G401 (cell line): ENCODE measurements at regions not wholly inside any gene's neighbourhood (a gene's known extent, or its start where the extent isn't known, plus 50 kb on each side); places are given as distances from the start of the nearest gene placed in this dataset.

ENCODE experiments used
- DNase-seq: peaks from one replicate; pipeline ENCODE4 v3.0.0-alpha.2; 2015; ENCODE audit warnings: low spot score
- in situ Hi-C: cut with HindIII; loops from 2 replicates; pipeline ENCODE4 v1.10.0; 2016; ENCODE audit warnings: low sequenced_read_pairs, mixed read lengths

DNA sequence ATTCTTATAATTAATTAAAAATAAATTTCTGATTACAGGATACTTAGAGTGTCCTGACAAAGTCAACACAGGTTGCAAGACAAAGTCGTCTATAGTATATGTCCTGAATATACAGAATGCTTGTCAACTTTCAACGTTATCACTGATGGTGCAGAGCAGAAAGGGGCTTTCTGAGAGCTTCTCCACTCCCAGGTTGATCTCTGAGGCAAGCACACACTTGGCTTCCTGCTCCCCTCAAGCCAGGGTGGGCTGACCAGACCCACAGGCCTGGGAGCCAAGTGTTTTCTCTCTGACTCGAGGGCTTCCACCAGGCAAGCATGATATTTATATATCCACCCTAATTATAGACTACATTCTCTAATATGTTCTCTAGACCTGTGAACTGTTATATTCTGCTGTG, 448.9 kb downstream of the SH2D4B start:
- in situ Hi-C loops = no loop called here
- DNase-seq = no peak

DNA sequence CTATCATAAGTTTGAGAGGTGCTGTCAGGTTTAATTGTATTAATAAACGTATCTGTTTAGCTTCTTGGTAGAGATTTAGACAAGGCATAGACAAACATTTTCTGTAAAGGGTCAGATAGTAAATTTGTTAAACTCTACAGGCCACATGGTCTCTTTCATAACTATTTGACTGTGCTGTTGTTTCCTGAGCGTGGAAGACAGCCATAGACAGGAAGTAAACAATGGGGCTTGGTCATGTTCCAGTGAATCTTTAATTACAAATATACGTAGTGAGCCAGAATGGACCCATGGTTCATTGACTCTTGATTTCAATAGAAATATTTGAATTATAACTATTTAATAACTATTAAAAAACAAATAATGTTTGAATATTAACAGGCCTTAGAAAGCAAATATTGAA, 451.1 kb downstream of the SH2D4B start:
- DNase-seq = no peak
- in situ Hi-C loops = no loop called here

- in situ Hi-C loops = no loop called here
- DNase-seq = no peak
Measured at GRCh38 chr10:80996615-80997193, 459.0 kb downstream of the SH2D4B start.

GRCh38 chr10:81000781-81001180, 463.1 kb downstream of the SH2D4B start:
- no peak for DNase-seq
- in situ Hi-C loops = no loop called here

DNA sequence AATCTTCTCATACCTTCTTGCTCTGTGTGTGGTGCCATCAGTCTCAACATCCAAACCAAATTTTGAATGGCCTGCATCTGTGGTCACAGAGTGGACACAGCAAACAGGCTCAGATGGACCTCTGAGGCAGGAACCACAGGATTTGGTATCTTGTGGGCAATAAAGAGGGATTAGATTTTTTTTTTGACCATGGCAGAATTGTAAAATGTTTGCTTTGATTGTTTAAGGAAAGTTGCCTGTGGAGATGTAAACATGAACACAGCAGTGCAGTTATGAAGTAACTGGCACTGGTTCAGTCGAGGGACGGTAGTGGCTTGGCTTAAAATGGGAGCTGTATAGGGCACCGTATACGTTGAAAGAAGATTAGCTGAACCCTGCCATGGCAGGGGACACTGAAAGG, 464.7 kb downstream of the SH2D4B start:
- in situ Hi-C loops = no loop called here
- DNase-seq = no peak

DNA sequence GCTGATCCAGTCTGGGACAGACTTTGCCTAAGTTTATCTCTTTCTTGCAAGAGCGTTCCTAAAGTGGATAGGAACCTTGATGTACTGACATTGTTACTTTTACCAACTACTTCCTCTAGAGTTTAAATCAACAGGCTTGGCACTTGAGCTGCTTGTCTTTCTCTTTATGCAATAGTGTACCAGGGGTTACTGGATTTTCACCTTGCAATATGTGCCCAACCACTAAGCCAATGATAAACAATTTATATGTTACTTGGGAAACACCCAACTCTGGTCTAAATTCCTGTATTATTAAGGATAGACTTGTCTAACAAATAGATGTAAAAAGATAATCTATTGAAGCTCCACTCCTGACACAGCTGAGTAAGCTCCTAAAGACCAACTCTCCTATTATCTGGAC, 470.2 kb downstream of the SH2D4B start:
- no peak for DNase-seq
- in situ Hi-C loops = no loop called here

DNA sequence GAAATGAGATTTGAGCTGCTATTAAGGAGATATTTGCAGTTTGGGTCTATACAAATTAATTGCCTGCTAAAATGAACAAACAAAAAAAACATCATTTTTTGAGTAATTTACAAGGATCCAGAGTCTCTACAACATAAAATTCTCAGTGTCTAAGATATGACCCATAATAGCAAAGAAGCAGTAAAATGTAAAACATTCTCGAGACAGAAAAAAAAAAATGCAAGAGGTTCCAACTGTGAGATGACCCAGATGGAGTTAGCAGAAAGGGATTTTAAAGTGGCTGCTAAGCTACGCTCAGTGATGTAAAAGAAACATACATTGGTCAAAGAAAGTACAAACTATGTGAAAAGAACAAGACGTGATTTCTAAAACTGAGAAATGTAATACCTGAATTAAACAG, 471.0 kb downstream of the SH2D4B start:
- in situ Hi-C loops = no loop called here
- no peak for DNase-seq

DNA sequence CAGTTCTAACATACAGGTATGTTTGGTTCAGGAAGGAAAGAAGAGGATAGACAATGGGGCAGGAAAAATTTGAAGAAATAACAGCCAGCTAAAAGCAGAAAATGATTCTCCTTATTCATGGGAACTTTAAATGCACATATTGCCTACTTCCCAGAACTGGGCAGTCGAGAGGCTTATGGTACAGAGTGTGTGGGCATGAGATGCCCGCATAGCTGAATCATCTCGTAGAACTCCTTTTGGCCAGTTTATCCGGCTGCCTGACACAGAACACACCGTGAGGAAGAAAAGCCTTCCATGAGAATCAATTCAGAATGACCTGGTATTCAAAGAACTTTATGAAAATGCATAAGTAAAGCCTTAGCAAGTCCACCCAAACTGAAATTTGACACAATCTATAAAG, 471.6 kb downstream of the SH2D4B start:
- DNase-seq = no peak
- in situ Hi-C loops = no loop called here

DNA sequence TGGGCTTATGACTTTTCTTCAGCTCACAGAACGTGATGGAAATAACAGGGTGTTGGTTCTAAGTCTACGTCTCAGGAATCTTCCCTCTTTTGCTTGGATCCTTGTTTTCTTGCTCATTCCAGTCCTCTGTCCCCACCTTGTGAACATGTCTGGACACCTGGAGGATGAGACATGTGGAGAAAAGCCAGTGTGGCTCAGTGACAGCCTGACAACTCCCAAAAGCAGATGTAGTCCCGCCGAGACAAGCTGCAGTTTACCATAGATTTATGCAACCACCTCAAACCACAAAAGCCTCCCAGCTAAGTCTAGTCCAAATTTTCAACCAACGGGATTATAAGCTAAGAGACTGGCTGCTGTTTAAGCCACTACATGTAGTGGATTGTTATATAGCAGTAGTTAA, 476.1 kb downstream of the SH2D4B start:
- no peak for DNase-seq
- in situ Hi-C loops = no loop called here

GRCh38 chr10:81019029-81019890, 481.6 kb downstream of the SH2D4B start:
- peak; percentile 25 for DNase-seq

DNA sequence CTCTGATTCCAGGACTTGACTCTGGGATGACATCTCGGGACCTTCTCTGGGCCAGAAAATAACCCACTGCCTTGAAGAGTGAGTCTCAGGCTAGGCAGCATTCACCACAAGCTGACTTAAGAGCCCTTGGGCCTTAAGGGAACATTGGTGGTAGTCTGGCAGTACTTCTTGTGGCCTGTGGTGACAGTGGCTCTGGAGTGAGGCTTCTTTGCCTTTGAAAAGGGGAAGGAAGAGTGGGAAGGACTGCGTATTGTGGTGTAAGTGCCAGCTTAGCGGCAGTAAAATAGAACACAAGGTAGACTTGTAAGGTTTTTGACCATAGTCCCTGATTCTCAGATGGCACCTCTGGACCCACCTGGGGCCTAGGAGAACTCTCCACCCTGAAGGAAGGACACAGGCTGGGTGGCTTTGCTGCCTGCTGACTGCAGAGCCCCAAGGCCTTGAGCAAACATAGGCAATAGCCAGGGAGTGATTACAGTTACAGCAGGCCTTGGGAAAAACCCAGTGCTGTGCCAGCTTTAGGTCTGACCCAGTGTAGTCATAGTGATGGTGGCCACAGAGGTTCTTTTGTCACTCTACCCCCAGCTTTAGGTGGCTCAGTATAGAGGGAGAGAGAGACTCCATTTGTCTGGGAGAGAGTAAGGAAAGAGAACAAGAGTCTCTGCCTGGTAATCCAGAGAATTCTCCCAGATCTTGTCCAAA, 483.9 kb downstream of the SH2D4B start:
- in situ Hi-C loops = no loop called here
- DNase-seq = no peak

More at GRCh38 chr10:81019029-81019890, 481.6 kb downstream of the SH2D4B start:
- in situ Hi-C loops = no loop called here

- in situ Hi-C loops = no loop called here
- no peak for DNase-seq
Measured at GRCh38 chr10:81026591-81026990, 488.9 kb downstream of the SH2D4B start.

DNA sequence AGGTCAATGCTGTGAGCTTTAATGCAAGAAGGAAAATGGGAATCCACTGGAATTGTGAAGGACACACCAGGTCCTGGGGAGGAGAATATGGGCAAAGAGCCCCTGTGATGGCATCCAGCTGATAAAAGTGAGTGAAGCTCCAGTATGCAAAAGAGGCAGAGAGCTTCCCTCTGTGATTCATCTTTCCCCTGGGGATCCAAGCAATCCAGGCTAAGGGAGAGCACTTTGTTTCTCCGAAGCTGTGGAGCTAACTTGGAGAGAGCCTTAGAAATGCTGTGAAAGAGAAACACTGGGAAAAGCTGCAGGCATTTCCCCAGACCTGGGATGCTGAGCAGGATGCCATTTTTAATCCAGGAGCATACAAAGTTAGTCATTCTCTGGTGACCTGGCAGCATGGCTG, 489.5 kb downstream of the SH2D4B start:
- DNase-seq = no peak
- in situ Hi-C loops = no loop called here

DNA sequence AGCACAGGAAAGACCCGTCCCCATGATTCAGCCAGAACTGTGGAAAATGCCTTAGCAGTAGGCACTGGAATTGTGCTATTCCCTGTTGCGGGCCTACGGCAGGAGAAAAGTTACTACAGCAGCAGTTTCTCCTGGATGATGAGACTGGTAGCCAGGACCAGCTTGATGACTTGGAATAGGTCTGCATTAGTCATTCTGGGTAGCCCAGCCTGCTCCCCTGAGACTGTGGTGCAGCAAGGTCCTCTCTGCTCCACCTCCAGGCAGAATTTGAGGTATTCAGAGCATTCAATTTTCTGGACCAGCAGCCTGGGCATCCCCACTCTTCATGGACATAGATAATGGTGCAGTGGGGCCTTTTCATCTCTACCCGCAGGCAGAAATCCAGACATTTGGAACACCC, 490.0 kb downstream of the SH2D4B start:
- in situ Hi-C loops = no loop called here
- DNase-seq = no peak

GRCh38 chr10:81031774-81032173, 494.1 kb downstream of the SH2D4B start:
- DNase-seq = no peak
- in situ Hi-C loops = no loop called here

- no peak for DNase-seq
- in situ Hi-C loops = no loop called here
Measured at GRCh38 chr10:81034383-81034782, 496.7 kb downstream of the SH2D4B start.

GRCh38 chr10:81036257-81036656, 498.6 kb downstream of the SH2D4B start:
- in situ Hi-C loops = no loop called here
- DNase-seq = no peak

- in situ Hi-C loops = no loop called here
- no peak for DNase-seq
Measured at GRCh38 chr10:81040031-81040430, 502.3 kb downstream of the SH2D4B start.

GRCh38 chr10:81040940-81041339, 503.2 kb downstream of the SH2D4B start:
- in situ Hi-C loops = no loop called here
- no peak for DNase-seq

GRCh38 chr10:81042647-81043046, 504.9 kb downstream of the SH2D4B start:
- no peak for DNase-seq
- in situ Hi-C loops = no loop called here
